Activated CD4-positive, alpha-beta T cell treated with anti-CD3 and anti-CD28 coated beads, Interleukin-2, amount 50 U/mL, for 1 hour (primary cell): ENCODE measurements at regions not wholly inside any gene's neighbourhood (a gene's known extent, or its start where the extent isn't known, plus 50 kb on each side); places are given as distances from the start of the nearest gene placed in this dataset.
"Not testable (repeated sequence)": the region's sequence is repeated elsewhere in the genome, so short reads cannot be mapped to it uniquely, and the experiment has no call there.

Experiments
- DNase-seq: peaks from one replicate; pipeline ENCODE4 v3.0.0-alpha.2; 2020

GRCh38 chr13:50159607-50160006, 144.4 kb downstream of the KCNRG start:
- DNase-seq, result no peak

- no peak for DNase-seq
Measured at GRCh38 chr13:50161052-50161451, 145.8 kb downstream of the KCNRG start.

- no peak for DNase-seq
Measured at GRCh38 chr13:50162001-50162400, 146.8 kb downstream of the KCNRG start.

- DNase-seq, result no peak
Measured at GRCh38 chr13:50162567-50162966, 147.3 kb downstream of the KCNRG start.

- no peak for DNase-seq
Measured at GRCh38 chr13:50167224-50167947, 152.1 kb downstream of the KCNRG start.

- DNase-seq, result no peak
Measured at GRCh38 chr13:50167967-50168366, 152.7 kb downstream of the KCNRG start.

- DNase-seq, result no peak
Measured at GRCh38 chr13:50168786-50169185, 153.5 kb downstream of the KCNRG start.

- no peak for DNase-seq
Measured at GRCh38 chr13:50170447-50171037, 155.3 kb downstream of the KCNRG start.

GRCh38 chr13:50171590-50172282, 156.5 kb downstream of the KCNRG start:
- DNase-seq, result no peak

- DNase-seq, result not testable (repeated sequence)
Measured at GRCh38 chr13:50173045-50173444, 157.8 kb downstream of the KCNRG start.

- DNase-seq, result no peak
Measured at GRCh38 chr13:50174630-50175029, 159.4 kb downstream of the KCNRG start.

GRCh38 chr13:50179977-50180376, 164.7 kb downstream of the KCNRG start:
- no peak for DNase-seq

DNA sequence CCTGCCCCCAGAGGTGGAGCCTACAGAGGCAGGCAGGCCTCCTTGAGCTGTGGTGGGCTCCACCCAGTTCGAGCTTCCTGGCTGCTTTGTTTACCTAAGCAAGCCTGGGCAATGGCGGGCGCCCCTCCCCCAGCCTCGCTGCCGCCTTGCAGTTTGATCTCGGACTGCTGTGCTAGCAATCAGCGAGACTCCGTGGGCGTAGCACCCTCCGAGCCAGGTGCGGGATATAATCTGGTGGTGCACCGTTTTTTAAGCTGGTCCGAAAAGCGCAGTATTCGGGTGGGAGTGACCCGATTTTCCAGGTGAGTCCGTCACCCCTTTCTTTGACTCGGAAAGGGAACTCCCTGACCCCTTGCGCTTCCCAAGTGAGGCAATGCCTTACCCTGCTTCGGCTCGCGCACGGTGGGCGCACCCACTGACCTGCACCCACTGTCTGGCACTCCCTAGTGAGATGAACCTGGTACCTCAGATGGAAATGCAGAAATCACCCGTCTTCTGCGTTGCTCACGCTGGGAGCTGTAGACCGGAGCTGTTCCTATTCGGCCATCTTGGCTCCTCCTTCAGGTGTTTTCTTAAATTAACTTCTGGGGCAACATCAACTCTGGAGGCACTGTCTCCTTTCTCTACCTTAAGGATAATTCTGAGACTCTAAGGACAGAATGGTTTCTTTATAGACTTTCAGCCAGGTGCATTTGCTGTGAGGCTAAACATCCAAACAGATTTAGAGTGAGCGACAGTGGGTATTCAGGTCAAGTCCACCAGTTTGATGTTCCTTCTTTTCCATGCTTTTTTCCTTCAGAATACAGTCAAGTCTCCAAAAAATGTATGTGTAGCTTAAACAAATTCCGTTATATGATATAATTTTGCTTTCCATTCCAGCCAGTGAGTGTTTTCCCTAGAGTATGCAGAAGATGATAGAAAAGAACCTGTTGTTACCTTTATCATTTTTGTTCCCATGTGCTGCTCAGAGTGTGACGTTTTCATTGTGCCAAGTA, 170.8 kb downstream of the KCNRG start:
- not testable (repeated sequence) for DNase-seq

GRCh38 chr13:50187352-50188029, 172.2 kb downstream of the KCNRG start:
- DNase-seq, result no peak

GRCh38 chr13:50188696-50189095, 173.5 kb downstream of the KCNRG start:
- DNase-seq, result no peak

- DNase-seq, result no peak
Measured at GRCh38 chr13:50189450-50189849, 174.2 kb downstream of the KCNRG start.

DNA sequence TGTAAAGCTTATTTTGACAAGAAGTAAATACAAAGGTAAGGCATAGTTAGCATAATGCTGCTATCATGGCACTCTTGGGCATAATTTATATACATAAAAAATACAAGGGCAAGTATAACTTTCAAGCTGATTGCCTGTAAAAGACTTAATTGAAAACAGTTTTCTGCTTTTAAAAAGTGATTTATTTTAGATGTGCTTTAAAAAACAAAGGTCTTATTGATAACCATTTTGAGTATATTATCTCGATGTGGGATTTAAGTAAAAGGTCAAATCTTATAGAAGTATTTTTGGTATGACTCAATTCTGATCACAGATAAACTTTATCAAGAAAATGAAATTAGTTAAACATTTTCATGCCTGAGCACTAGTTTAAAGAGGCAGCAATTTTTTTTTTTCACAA, 175.8 kb downstream of the KCNRG start:
- no peak for DNase-seq

DNA sequence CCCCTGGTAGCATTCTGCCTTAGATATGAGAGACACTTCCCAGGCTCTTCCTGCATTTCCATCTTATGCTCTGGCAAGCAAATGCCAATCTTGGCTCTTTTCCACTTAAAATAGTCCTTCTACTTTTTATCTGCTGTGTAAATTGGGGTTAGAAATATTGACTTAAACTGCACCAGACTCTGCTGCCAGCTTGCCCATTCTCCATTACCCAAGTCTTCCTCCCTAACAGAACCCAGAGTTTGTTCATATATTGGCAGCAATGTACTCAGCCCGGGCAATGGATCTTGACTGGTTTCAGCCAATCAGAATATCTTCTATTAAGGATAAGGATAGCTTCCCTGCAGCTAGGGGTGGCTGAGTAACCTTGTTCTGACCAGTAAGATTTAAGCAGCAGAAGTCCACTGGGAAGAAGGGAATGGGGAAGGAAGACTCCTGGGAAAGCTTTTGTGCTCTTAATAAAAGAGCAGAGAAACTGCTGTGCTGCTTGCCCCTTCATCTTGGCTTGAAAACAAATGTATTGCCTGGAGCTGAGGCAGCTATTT, 177.1 kb downstream of the KCNRG start:
- no peak for DNase-seq

GRCh38 chr13:50195045-50195444, 179.8 kb downstream of the KCNRG start:
- DNase-seq, result no peak

- DNase-seq, result no peak
Measured at GRCh38 chr13:50196118-50196517, 180.9 kb downstream of the KCNRG start.

DNA sequence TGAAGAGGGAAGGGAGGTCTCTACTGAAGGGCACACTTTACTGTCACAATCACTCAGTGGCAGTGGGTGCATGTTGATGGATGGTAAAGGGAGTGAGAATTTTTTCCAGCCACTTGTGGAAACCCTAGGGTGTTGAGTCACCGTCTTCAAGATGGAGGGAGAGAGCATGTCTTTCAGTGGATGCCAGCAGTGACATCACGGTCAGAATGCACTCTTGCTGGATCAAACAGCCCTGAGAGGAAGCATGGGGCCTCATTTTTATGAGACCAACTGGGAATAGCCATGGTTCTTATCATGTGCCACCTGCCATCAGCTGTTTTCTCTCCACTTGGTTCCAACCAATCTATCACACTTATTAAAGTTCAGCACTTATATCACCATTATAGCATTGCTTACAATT, 182.5 kb downstream of the KCNRG start:
- no peak for DNase-seq

DNA sequence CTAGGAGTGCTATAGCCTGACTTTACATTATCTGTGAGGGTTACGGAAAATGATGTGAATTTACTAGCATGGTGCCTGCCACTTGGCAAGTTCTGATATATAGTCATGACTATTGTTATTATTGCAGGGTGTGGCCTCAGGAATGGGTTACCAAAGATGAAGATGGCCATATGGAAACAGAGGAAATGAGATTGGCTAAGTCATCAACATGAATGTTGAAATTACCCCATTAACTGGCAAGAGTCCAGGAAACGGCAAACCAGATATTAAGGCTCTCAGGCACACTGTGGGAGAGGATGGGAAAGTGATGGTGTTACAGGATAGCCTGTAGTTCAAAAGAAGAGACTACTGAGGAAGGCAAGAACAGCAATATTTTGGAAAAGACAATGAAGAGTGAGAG, 183.3 kb downstream of the KCNRG start:
- no peak for DNase-seq
